ENCODE measurements at regions not wholly inside any gene's neighbourhood (a gene's known extent, or its start where the extent isn't known, plus 50 kb on each side); places are given as distances from the start of the nearest gene placed in this dataset.

DNA sequence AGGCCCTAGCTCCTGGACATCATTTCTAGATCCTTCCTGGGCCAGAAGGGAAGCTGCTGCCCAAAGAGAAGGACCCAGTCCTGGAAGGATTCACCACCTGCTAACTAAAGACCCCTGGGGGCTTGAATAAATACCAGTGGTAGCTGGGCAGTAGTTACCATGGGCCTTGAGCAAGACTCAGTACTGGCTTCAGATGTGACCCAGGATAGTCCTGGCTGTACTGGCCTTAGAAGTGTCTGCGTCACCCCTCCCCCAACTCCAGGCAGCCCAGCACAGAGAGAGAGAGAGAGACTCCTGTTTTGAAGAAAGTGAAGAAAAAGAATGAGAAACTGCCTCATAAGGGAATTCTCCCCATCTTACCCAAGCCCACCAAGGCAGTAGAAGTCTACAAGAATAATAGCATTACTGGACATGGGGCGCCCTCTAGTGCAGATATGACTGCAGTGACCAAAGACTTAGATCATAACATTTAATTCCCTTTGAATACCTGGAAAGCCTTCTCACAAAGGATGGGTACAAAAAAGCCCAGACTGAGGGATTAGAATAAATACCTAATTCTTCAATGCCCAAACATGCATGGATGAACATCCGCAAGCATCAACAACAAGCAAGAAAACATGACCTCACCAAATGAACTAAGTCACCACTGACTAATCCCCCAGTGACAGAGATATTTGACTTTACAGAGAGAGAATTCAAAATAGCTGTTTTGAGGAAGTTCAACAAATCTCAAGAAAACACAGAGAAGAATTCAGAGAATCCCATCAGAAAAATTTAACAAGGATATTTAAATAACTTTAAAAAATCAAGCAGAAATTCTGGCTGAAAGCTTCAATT lies 171.8 kb downstream of the HNRNPD start:
- peak in 2 of 3 experiments; percentile 79 to 84; a peak in 3 of 4 replicates for TF ChIP-seq CTCF (IDR thresholded peaks at IDR 0.05; ENCODE audit: control extremely low read depth in 1 of 3, insufficient read depth in 1 of 3, low read depth in 1 of 3, low read length in 3 of 3)
- no peak for TF ChIP-seq CREB1 (IDR thresholded peaks at IDR 0.05)
- no peak for TF ChIP-seq SIN3A (conservative IDR thresholded peaks at IDR 0.05 in 1 of 2, IDR thresholded peaks at IDR 0.05 in 1 of 2; ENCODE audit: low read depth in 1 of 2, low read length in 2 of 2)
- no peak for TF ChIP-seq EZH2 (IDR thresholded peaks at IDR 0.05; ENCODE audit: low read depth, low read length, severe bottlenecking)
- TF ChIP-seq YY1 (IDR thresholded peaks at IDR 0.05; ENCODE audit: low read depth, low read length) = no peak
- TF ChIP-seq CEBPB (IDR thresholded peaks at IDR 0.05; ENCODE audit: low read depth, low read length) = no peak
- TF ChIP-seq SUZ12 (IDR thresholded peaks at IDR 0.05; ENCODE audit: low read length) = no peak
- TF ChIP-seq CHD2 (IDR thresholded peaks at IDR 0.05; ENCODE audit: low read length) = no peak
- no peak for TF ChIP-seq ATF2 (IDR thresholded peaks at IDR 0.05; ENCODE audit: low read length)

All from H1 (cell line).